CD4-positive, alpha-beta T cell treated with Interleukin-6 at 100 ng/mL for 8 hours (primary cell): ENCODE measurements at regions not wholly inside any gene's neighbourhood (a gene's known extent, or its start where the extent isn't known, plus 50 kb on each side); places are given as distances from the start of the nearest gene placed in this dataset.
"Not testable (repeated sequence)": the region's sequence is repeated elsewhere in the genome, so short reads cannot be mapped to it uniquely, and the experiment has no call there.

Experiments used
- DNase-seq: peaks from one replicate; pipeline ENCODE4 v3.0.0-alpha.2; 2020; ENCODE audit warnings: mixed read lengths, low spot score

- DNase-seq = no peak
These were observed 282.6 kb upstream of the MCTP2 start for GRCh38 chr15:93948726-93949125.

- no peak for DNase-seq
These were observed 287.8 kb upstream of the MCTP2 start for GRCh38 chr15:93943586-93943985.

- no peak for DNase-seq
These were observed 289.1 kb upstream of the MCTP2 start for GRCh38 chr15:93942269-93942694.

GRCh38 chr15:93941697-93942096 is 289.7 kb upstream of the MCTP2 start:
- no peak for DNase-seq

- no peak for DNase-seq
These were observed 291.1 kb upstream of the MCTP2 start for GRCh38 chr15:93940226-93940625.

GRCh38 chr15:93932164-93932776 is 299.1 kb upstream of the MCTP2 start:
- DNase-seq = no peak

- DNase-seq = no peak
These were observed 301.8 kb upstream of the MCTP2 start for GRCh38 chr15:93929375-93930094.

GRCh38 chr15:93920204-93920603 is 311.2 kb upstream of the MCTP2 start:
- DNase-seq = no peak

- DNase-seq = not testable (repeated sequence)
These were observed 312.6 kb upstream of the MCTP2 start for GRCh38 chr15:93918801-93919200.

GRCh38 chr15:93917181-93917580 is 314.2 kb upstream of the MCTP2 start:
- DNase-seq = no peak

- DNase-seq = no peak
These were observed 317.5 kb upstream of the MCTP2 start for GRCh38 chr15:93913871-93914270.

GRCh38 chr15:93913310-93913709 is 318.1 kb upstream of the MCTP2 start:
- DNase-seq = no peak

- DNase-seq = no peak
These were observed 330.6 kb upstream of the MCTP2 start for GRCh38 chr15:93900476-93901400.

GRCh38 chr15:93899817-93900216 is 331.5 kb upstream of the MCTP2 start:
- DNase-seq = no peak

GRCh38 chr15:93897377-93897776 is 334.0 kb upstream of the MCTP2 start:
- DNase-seq = no peak

- DNase-seq = no peak
These were observed 335.2 kb upstream of the MCTP2 start for GRCh38 chr15:93895976-93896770.

GRCh38 chr15:93894438-93895036 is 336.8 kb upstream of the MCTP2 start:
- no peak for DNase-seq

GRCh38 chr15:93887151-93887550 is 344.2 kb upstream of the MCTP2 start:
- no peak for DNase-seq

- DNase-seq = no peak
These were observed 348.6 kb upstream of the MCTP2 start for GRCh38 chr15:93882779-93883178.

GRCh38 chr15:93882141-93882540 is 349.2 kb upstream of the MCTP2 start:
- no peak for DNase-seq

- no peak for DNase-seq
These were observed 350.1 kb upstream of the MCTP2 start for GRCh38 chr15:93881310-93881709.

GRCh38 chr15:93880358-93880757 is 351.0 kb upstream of the MCTP2 start:
- no peak for DNase-seq
